Activated naive CD8-positive, alpha-beta T cell treated with anti-CD3 and anti-CD28 coated beads for 36 hours (primary cell): ENCODE measurements at regions not wholly inside any gene's neighbourhood (a gene's known extent, or its start where the extent isn't known, plus 50 kb on each side); places are given as distances from the start of the nearest gene placed in this dataset.

Source experiments
- DNase-seq: peaks from one replicate; pipeline ENCODE4 v3.0.0; 2021
- H3K27ac Mint-ChIP-seq: one replicate; pipeline ENCODE4 v1.8.0; 2022; ENCODE audit warnings: mild to moderate bottlenecking, moderate library complexity, mixed read lengths
- H3K27me3 Mint-ChIP-seq: one replicate; pipeline ENCODE4 v1.8.0; 2022; ENCODE audit warnings: mild to moderate bottlenecking, mixed read lengths
- H3K36me3 Mint-ChIP-seq: one replicate; pipeline ENCODE4 v1.8.0; 2021; ENCODE audit warnings: mild to moderate bottlenecking, mixed read lengths
- H3K4me1 Mint-ChIP-seq: one replicate; pipeline ENCODE4 v1.8.0; 2021; ENCODE audit warnings: mixed read lengths
- H3K4me3 Mint-ChIP-seq: one replicate; pipeline ENCODE4 v1.8.0; 2022; ENCODE audit warnings: mild to moderate bottlenecking, moderate library complexity, mixed read lengths
- H3K9me3 Mint-ChIP-seq: one replicate; pipeline ENCODE4 v1.8.0; 2022; ENCODE audit warnings: mixed read lengths

GRCh38 chr4:117965622-117966021 lies 68.7 kb upstream of the NDST3 start:
- Mint-ChIP-seq H3K27me3 (no peaks in the 10 kb centered on the region), H3K36me3 (no peaks in the 10 kb centered on the region), H3K4me3 (no peak overlapping the region), H3K9me3 (no peaks in the 10 kb centered on the region), H3K27ac (no peak overlapping the region), H3K4me1 (no peaks in the 10 kb centered on the region)
- DNase-seq = no peak

GRCh38 chr4:117968606-117969005 lies 65.7 kb upstream of the NDST3 start:
- Mint-ChIP-seq H3K4me1 (no peaks in the 10 kb centered on the region), H3K9me3 (no peaks in the 10 kb centered on the region), H3K4me3 (no peak overlapping the region), H3K36me3 (no peaks in the 10 kb centered on the region), H3K27ac (no peak overlapping the region), H3K27me3 (peaks cover 3% of the 10 kb centered on the region)
- no peak for DNase-seq

- Mint-ChIP-seq H3K9me3 (no peaks in the 10 kb centered on the region), H3K4me3 (no peak overlapping the region), H3K36me3 (no peaks in the 10 kb centered on the region), H3K27me3 (peaks cover 3% of the 10 kb centered on the region), H3K4me1 (no peaks in the 10 kb centered on the region), H3K27ac (no peak overlapping the region)
- DNase-seq = no peak
Observed at GRCh38 chr4:117971403-117971802, 62.9 kb upstream of the NDST3 start.

GRCh38 chr4:117983541-117984365 lies 50.5 kb upstream of the NDST3 start:
- Mint-ChIP-seq H3K36me3 (no peaks in the 10 kb centered on the region), H3K27ac (no peak overlapping the region)

GRCh38 chr4:117984366-117984680 lies 50.0 kb upstream of the NDST3 start:
- no peak for DNase-seq
- no peaks in the 10 kb centered on the region for H3K4me1 Mint-ChIP-seq
- H3K9me3 Mint-ChIP-seq = no peaks in the 10 kb centered on the region
- no peak overlapping the region for H3K27ac Mint-ChIP-seq
- H3K36me3 Mint-ChIP-seq = no peaks in the 10 kb centered on the region
- H3K4me3 Mint-ChIP-seq = no peak overlapping the region
- H3K27me3 Mint-ChIP-seq = no peaks in the 10 kb centered on the region

More at GRCh38 chr4:117983541-117984365, 50.5 kb upstream of the NDST3 start:
- Mint-ChIP-seq H3K4me1 (no peaks in the 10 kb centered on the region), H3K9me3 (no peaks in the 10 kb centered on the region), H3K27me3 (no peaks in the 10 kb centered on the region), H3K4me3 (no peak overlapping the region)
- no peak for DNase-seq
